Mesendoderm (in vitro differentiated cells): ENCODE measurements at regions not wholly inside any gene's neighbourhood (a gene's known extent, or its start where the extent isn't known, plus 50 kb on each side); places are given as distances from the start of the nearest gene placed in this dataset.

Source experiments
- DNase-seq: peaks from one replicate; pipeline ENCODE4 v3.0.0; 2013
- H2AK5ac ChIP-seq: 2 replicates; pipeline ENCODE4 v1.6.1; 2013; ENCODE audit warnings: low read length, inconsistent platforms
- H2BK120ac ChIP-seq: 2 replicates; pipeline ENCODE4 v1.6.1; 2013; ENCODE audit warnings: low read depth, mild to moderate bottlenecking, low read length, moderate library complexity, mixed read lengths
- H2BK15ac ChIP-seq: replicated peaks from 2 replicates; pipeline ENCODE4 v1.6.1; 2013; ENCODE audit warnings: low read depth, mild to moderate bottlenecking, moderate library complexity
- H2BK5ac ChIP-seq: 2 replicates; pipeline ENCODE4 v1.6.1; 2013; ENCODE audit warnings: low read length, inconsistent platforms
- H3K18ac ChIP-seq: 2 replicates; pipeline ENCODE4 v1.6.1; 2013; ENCODE audit warnings: mild to moderate bottlenecking, low read length, mixed read lengths
- H3K23ac ChIP-seq: one replicate; pipeline ENCODE4 v1.6.1; 2013; ENCODE audit warnings: low read length
- H3K27ac ChIP-seq: 2 replicates; pipeline ENCODE4 v1.5.1; 2013; ENCODE audit warnings: low read depth, mild to moderate bottlenecking, inconsistent platforms, low read length, moderate library complexity
- H3K27me3 ChIP-seq: 2 replicates; pipeline ENCODE4 v1.6.1; 2013; ENCODE audit warnings: low read length, control low read depth, mild to moderate bottlenecking, inconsistent platforms; ENCODE audit not compliant: insufficient read depth, poor library complexity
- H3K36me3 ChIP-seq: 2 replicates; pipeline ENCODE4 v1.6.1; 2013; ENCODE audit warnings: low read length, inconsistent platforms; ENCODE audit not compliant: control insufficient read depth, insufficient read depth
- H3K4ac ChIP-seq: one replicate; pipeline ENCODE4 v1.6.1; 2013; ENCODE audit warnings: low read depth, mild to moderate bottlenecking, low read length, moderate library complexity
- H3K4me1 ChIP-seq: 2 replicates; pipeline ENCODE4 v1.6.1; 2013; ENCODE audit warnings: low read depth, low read length, inconsistent platforms; ENCODE audit not compliant: control insufficient read depth
- H3K4me2 ChIP-seq: 2 replicates; pipeline ENCODE4 v1.6.1; 2013; ENCODE audit warnings: low read length
- H3K4me3 ChIP-seq: 2 replicates; pipeline ENCODE4 v1.5.1; 2013; ENCODE audit warnings: mild to moderate bottlenecking, low read length
- H3K56ac ChIP-seq: one replicate; pipeline ENCODE4 v1.6.1; 2013; ENCODE audit warnings: low read length
- H3K79me1 ChIP-seq: 2 replicates; pipeline ENCODE4 v1.6.1; 2013; ENCODE audit warnings: low read length, inconsistent platforms
- H3K79me2 ChIP-seq: 2 replicates; pipeline ENCODE4 v1.6.1; 2013; ENCODE audit warnings: mild to moderate bottlenecking, low read length; ENCODE audit not compliant: control insufficient read depth, insufficient read depth
- H3K9ac ChIP-seq: 2 replicates; pipeline ENCODE4 v1.6.1; 2013; ENCODE audit warnings: low read length, inconsistent platforms
- H4K5ac ChIP-seq: one replicate; pipeline ENCODE4 v1.6.1; 2013; ENCODE audit warnings: low read length
- H4K8ac ChIP-seq: one replicate; pipeline ENCODE4 v1.6.1; 2013; ENCODE audit warnings: low read depth, mild to moderate bottlenecking, control low read depth, low read length, moderate library complexity
- WGBS: extraction: QIAGEN DNeasy Blood & Tissue Kit; methylation state at CpG from one replicate; pipeline ENCODE4 v1.1.7; 2013; ENCODE audit warnings: low lambda C conversion rate, missing lambda C conversion rate; ENCODE audit not compliant: insufficient coverage; ENCODE audit errors: extremely low coverage; 5-methylcytosine and 5-hydroxymethylcytosine counted together

DNA sequence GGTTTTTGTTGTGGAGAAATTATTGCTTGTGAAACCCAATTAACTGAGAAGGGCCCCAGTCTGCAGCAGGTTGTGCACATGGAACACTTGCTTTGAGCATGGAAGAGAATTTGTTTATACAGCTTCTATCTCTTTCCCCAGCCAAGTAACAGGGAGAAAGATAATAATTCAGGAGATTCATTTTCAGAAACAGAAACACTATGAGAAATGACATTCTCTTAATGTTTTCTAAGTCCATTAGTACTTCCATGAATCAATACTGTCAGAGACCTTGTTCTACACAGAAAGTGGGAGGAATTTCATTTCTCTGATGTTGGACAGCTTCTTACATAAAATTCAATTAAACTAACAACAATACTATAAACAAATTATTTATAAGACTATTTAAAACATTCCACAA, 446.3 kb downstream of the KLF12 start:
- Histone ChIP-seq H3K56ac (no peak overlapping the region), H3K4me2 (no peak overlapping the region), H3K4ac (no peak overlapping the region), H3K79me2 (no peaks in the 10 kb centered on the region), H2BK120ac (no peak overlapping the region), H3K23ac (no peak overlapping the region), H4K8ac (no peak overlapping the region), H3K36me3 (no peaks in the 10 kb centered on the region), H3K18ac (no peak overlapping the region), H3K27me3 (no peaks in the 10 kb centered on the region), H3K9ac (no peak overlapping the region), H2BK5ac (no peak overlapping the region), H4K5ac (no peak overlapping the region), H2AK5ac (no peak overlapping the region), H3K4me3 (no peak overlapping the region), H3K27ac (no peak overlapping the region), H3K4me1 (no peaks in the 10 kb centered on the region), H2BK15ac (no peak overlapping the region), H3K79me1 (no peaks in the 10 kb centered on the region)
- no peak for DNase-seq

DNA sequence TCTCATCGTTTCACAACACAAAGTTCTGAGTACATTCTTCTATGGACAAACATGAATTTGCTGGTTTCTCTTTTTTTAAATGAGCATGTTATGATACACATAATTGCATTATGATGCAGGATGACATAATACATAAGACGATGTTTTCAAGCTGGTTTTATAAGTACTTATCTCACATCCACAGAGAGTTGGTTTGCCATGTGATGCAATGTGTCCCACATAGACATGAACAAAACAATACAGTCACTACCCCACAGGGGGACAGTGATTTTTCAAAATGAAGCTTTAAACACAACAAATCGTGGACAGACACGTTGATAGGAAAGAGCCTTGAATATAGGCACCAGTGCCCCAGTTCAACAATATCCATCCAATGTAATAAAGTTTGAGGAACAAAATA, 447.1 kb downstream of the KLF12 start:
- Histone ChIP-seq H2BK120ac (no peak overlapping the region), H3K27ac (no peak overlapping the region), H3K9ac (no peak overlapping the region), H3K4me2 (no peak overlapping the region), H3K79me1 (no peaks in the 10 kb centered on the region), H4K5ac (no peak overlapping the region), H3K4me3 (no peak overlapping the region), H3K4me1 (no peaks in the 10 kb centered on the region), H3K36me3 (no peaks in the 10 kb centered on the region), H4K8ac (no peak overlapping the region), H3K18ac (no peak overlapping the region), H3K4ac (no peak overlapping the region), H2BK15ac (no peak overlapping the region), H3K27me3 (no peaks in the 10 kb centered on the region), H3K23ac (no peak overlapping the region), H3K56ac (no peak overlapping the region), H2BK5ac (no peak overlapping the region), H3K79me2 (no peaks in the 10 kb centered on the region), H2AK5ac (no peak overlapping the region)
- WGBS: no CpG with 5 or more reads among the region's 4 CpGs
- no peak for DNase-seq

DNA sequence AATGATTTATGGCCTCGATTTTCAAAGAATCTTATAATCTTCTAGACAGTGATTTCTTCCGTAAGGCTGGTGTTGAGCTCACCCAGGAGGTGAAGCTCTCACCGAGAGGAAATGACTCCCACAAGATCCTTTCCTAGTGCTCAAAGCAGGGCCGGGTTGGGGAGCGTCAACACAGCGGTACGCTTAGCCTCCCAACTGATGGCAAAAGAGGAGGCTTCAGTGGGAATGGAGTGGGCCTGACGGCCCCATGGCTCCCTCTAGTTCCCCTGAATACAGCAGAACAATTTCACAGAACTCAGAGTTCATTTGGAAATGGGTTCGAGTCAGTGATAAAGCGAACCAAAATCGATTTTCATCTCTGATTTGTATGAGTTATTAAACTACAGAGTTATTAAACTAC, 449.5 kb downstream of the KLF12 start:
- no peaks in the 10 kb centered on the region for H3K79me2 ChIP-seq
- H2BK120ac ChIP-seq: no peak overlapping the region
- no peak overlapping the region for H3K56ac ChIP-seq
- no peak overlapping the region for H3K4me3 ChIP-seq
- H2BK15ac ChIP-seq: no peak overlapping the region
- H3K4me1 ChIP-seq: no peaks in the 10 kb centered on the region
- no peak overlapping the region for H4K8ac ChIP-seq
- no peak overlapping the region for H2BK5ac ChIP-seq
- H3K4ac ChIP-seq: no peak overlapping the region
- no peaks in the 10 kb centered on the region for H3K27me3 ChIP-seq
- no peak overlapping the region for H3K4me2 ChIP-seq
- no peak overlapping the region for H3K18ac ChIP-seq
- H3K9ac ChIP-seq: no peak overlapping the region
- WGBS: no CpG with 5 or more reads among the region's 11 CpGs
- H3K36me3 ChIP-seq: no peaks in the 10 kb centered on the region
- DNase-seq: no peak
- no peak overlapping the region for H2AK5ac ChIP-seq
- no peak overlapping the region for H3K23ac ChIP-seq
- no peak overlapping the region for H3K27ac ChIP-seq
- H4K5ac ChIP-seq: no peak overlapping the region
- no peaks in the 10 kb centered on the region for H3K79me1 ChIP-seq

DNA sequence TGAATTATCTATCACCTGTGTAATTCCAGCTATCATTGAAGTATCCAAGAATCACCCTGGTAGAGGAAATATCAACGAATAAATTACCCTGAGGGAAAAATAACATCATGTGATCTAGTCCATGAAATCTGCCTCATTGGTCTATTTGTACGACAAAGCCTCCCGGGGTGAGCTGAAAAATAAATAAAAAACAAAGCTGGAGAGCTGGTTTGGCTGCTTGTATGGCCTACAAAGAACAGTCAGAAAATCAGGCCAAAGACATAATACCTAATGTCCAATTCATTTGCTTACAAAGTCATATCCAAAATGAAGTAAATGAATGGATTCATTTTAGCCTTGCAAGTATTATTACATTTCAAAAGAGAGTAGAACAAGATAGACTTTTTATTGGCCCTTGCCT, 449.9 kb downstream of the KLF12 start:
- Histone ChIP-seq H3K27ac (no peak overlapping the region), H2BK15ac (no peak overlapping the region), H4K8ac (no peak overlapping the region), H3K79me1 (no peaks in the 10 kb centered on the region), H3K56ac (no peak overlapping the region), H2AK5ac (no peak overlapping the region), H2BK120ac (no peak overlapping the region), H3K4me1 (no peaks in the 10 kb centered on the region), H3K18ac (no peak overlapping the region), H2BK5ac (no peak overlapping the region), H3K4ac (no peak overlapping the region), H3K79me2 (no peaks in the 10 kb centered on the region), H3K27me3 (no peaks in the 10 kb centered on the region), H3K36me3 (no peaks in the 10 kb centered on the region), H3K4me3 (no peak overlapping the region), H3K4me2 (no peak overlapping the region), H3K23ac (no peak overlapping the region), H3K9ac (no peak overlapping the region), H4K5ac (no peak overlapping the region)
- no peak for DNase-seq
- WGBS: no CpG with 5 or more reads among the region's 3 CpGs

DNA sequence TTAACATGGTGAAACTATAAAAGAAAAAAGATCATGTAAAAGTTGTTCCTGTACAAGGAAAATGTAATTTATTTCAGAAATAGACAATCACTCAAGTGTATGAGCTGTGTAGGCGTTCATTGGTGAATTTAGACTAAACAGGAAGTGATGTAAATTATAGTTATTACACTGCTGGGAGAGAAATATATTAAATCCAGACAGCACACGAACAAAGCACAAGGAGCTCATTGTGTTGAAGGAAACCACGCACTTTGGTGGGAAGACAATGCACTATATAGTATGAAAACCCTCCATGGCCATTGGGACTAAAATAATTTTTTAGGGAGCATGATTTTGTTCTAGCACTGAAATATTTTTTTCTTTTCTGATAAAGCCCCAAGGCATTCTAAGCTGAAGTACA, 450.5 kb downstream of the KLF12 start:
- Histone ChIP-seq H3K79me1 (no peaks in the 10 kb centered on the region), H3K23ac (no peak overlapping the region), H3K4ac (no peak overlapping the region), H2BK15ac (no peak overlapping the region), H3K79me2 (no peaks in the 10 kb centered on the region), H3K36me3 (no peaks in the 10 kb centered on the region), H3K4me1 (no peaks in the 10 kb centered on the region), H4K5ac (no peak overlapping the region), H4K8ac (no peak overlapping the region), H2AK5ac (no peak overlapping the region), H2BK5ac (no peak overlapping the region), H2BK120ac (no peak overlapping the region), H3K27ac (no peak overlapping the region), H3K18ac (no peak overlapping the region), H3K9ac (no peak overlapping the region), H3K4me2 (no peak overlapping the region), H3K56ac (no peak overlapping the region), H3K4me3 (no peak overlapping the region), H3K27me3 (no peaks in the 10 kb centered on the region)
- no CpG with 5 or more reads among the region's 3 CpGs for WGBS
- no peak for DNase-seq

DNA sequence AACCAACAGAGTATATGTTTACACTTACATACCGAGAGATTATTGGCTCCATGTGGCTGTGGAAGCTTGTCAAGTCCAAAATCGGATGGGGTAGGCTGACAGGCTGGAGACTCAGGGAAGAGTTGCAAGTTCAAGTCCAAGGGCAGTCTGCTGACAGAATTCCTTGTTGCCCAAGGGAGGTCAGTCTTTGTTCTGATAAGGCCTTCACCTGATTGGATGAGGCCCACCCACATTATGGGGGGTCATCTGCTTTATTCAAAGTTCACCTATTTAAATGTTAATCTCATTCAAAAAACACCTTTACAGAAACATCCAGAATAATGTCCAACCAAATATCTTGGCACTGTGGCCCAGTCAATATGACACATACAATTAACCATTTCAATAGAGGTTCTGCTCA, 452.4 kb downstream of the KLF12 start:
- H3K9ac ChIP-seq: no peak overlapping the region
- H3K4ac ChIP-seq: no peak overlapping the region
- H3K18ac ChIP-seq: no peak overlapping the region
- no peak overlapping the region for H2BK15ac ChIP-seq
- WGBS: no CpG with 5 or more reads among the region's 2 CpGs
- H3K36me3 ChIP-seq: no peaks in the 10 kb centered on the region
- H2BK5ac ChIP-seq: no peak overlapping the region
- no peak overlapping the region for H3K4me3 ChIP-seq
- no peak overlapping the region for H4K8ac ChIP-seq
- H2AK5ac ChIP-seq: no peak overlapping the region
- H4K5ac ChIP-seq: no peak overlapping the region
- H3K27ac ChIP-seq: no peak overlapping the region
- H3K79me1 ChIP-seq: no peaks in the 10 kb centered on the region
- DNase-seq: no peak
- peaks cover 2% of the 10 kb centered on the region for H3K4me1 ChIP-seq
- H3K27me3 ChIP-seq: no peaks in the 10 kb centered on the region
- H3K23ac ChIP-seq: no peak overlapping the region
- H3K4me2 ChIP-seq: no peak overlapping the region
- no peak overlapping the region for H3K56ac ChIP-seq
- no peaks in the 10 kb centered on the region for H3K79me2 ChIP-seq
- no peak overlapping the region for H2BK120ac ChIP-seq
